ENCODE measurements at regions not wholly inside any gene's neighbourhood (a gene's known extent, or its start where the extent isn't known, plus 50 kb on each side); places are given as distances from the start of the nearest gene placed in this dataset.

DNA sequence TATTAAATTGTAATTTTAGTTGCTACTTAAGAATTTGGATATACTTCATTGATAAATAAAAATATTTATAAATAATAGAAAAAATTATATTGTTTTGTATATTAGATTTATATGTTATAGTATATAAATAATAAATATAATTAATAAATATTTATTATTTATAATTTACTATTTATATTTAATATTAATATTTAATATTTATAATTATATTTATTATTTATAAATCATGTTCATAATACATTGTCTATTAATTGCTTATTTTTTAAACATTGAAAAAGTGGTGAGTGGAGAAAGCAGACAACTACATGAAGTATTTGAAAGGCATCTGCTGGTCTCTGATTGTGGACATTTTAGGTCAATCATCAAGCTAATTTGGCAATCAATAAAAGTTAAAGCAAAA, 464.5 kb downstream of the MMUT start:
- no peak for TF ChIP-seq SP1 (IDR thresholded peaks at IDR 0.05)
- TF ChIP-seq, protein P1, sequence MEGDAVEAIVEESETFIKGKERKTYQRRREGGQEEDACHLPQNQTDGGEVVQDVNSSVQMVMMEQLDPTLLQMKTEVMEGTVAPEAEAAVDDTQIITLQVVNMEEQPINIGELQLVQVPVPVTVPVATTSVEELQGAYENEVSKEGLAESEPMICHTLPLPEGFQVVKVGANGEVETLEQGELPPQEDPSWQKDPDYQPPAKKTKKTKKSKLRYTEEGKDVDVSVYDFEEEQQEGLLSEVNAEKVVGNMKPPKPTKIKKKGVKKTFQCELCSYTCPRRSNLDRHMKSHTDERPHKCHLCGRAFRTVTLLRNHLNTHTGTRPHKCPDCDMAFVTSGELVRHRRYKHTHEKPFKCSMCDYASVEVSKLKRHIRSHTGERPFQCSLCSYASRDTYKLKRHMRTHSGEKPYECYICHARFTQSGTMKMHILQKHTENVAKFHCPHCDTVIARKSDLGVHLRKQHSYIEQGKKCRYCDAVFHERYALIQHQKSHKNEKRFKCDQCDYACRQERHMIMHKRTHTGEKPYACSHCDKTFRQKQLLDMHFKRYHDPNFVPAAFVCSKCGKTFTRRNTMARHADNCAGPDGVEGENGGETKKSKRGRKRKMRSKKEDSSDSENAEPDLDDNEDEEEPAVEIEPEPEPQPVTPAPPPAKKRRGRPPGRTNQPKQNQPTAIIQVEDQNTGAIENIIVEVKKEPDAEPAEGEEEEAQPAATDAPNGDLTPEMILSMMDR (IDR thresholded peaks at IDR 0.05; ENCODE audit: low read depth, low read length, missing input control) = no peak
- no peak for TF ChIP-seq FOXA1 (IDR thresholded peaks at IDR 0.05)
- TF ChIP-seq, protein P2, sequence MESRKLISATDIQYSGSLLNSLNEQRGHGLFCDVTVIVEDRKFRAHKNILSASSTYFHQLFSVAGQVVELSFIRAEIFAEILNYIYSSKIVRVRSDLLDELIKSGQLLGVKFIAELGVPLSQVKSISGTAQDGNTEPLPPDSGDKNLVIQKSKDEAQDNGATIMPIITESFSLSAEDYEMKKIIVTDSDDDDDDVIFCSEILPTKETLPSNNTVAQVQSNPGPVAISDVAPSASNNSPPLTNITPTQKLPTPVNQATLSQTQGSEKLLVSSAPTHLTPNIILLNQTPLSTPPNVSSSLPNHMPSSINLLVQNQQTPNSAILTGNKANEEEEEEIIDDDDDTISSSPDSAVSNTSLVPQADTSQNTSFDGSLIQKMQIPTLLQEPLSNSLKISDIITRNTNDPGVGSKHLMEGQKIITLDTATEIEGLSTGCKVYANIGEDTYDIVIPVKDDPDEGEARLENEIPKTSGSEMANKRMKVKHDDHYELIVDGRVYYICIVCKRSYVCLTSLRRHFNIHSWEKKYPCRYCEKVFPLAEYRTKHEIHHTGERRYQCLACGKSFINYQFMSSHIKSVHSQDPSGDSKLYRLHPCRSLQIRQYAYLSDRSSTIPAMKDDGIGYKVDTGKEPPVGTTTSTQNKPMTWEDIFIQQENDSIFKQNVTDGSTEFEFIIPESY (IDR thresholded peaks at IDR 0.05) = no peak

Measured in liver (tissue), 3 donors.